ENCODE measurements at regions not wholly inside any gene's neighbourhood (a gene's known extent, or its start where the extent isn't known, plus 50 kb on each side); places are given as distances from the start of the nearest gene placed in this dataset.

DNA sequence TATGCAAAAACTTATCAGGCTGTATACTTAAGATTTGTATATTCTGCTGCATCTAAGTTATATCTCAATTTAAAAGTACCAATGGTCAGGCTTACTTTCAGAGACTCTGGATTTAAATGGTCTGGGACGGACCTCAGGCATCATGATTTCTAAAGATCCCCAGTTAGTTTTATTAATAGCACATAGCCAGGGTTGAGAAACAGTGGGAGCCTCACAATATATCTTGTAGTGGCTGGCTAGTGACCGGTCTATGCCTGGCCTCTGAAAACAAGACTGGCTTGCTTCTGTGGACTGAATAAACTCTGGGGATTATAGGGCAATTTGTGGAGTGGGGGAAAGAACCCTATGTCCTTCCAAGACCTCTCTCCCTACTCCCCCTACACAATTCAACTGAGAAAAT lies 162.5 kb upstream of the SLC1A4 start:
- no peak for TF ChIP-seq ISL1 (CRISPR knock-in tag; IDR thresholded peaks at IDR 0.05)
- TF ChIP-seq, protein P1, sequence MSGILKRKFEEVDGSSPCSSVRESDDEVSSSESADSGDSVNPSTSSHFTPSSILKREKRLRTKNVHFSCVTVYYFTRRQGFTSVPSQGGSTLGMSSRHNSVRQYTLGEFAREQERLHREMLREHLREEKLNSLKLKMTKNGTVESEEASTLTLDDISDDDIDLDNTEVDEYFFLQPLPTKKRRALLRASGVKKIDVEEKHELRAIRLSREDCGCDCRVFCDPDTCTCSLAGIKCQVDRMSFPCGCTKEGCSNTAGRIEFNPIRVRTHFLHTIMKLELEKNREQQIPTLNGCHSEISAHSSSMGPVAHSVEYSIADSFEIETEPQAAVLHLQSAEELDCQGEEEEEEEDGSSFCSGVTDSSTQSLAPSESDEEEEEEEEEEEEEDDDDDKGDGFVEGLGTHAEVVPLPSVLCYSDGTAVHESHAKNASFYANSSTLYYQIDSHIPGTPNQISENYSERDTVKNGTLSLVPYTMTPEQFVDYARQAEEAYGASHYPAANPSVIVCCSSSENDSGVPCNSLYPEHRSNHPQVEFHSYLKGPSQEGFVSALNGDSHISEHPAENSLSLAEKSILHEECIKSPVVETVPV (CRISPR knock-in tag; IDR thresholded peaks at IDR 0.05), result no peak
- no peak for TF ChIP-seq TCF4 (CRISPR knock-in tag; IDR thresholded peaks at IDR 0.05; ENCODE audit: borderline replicate concordance)
- TF ChIP-seq, protein P2, sequence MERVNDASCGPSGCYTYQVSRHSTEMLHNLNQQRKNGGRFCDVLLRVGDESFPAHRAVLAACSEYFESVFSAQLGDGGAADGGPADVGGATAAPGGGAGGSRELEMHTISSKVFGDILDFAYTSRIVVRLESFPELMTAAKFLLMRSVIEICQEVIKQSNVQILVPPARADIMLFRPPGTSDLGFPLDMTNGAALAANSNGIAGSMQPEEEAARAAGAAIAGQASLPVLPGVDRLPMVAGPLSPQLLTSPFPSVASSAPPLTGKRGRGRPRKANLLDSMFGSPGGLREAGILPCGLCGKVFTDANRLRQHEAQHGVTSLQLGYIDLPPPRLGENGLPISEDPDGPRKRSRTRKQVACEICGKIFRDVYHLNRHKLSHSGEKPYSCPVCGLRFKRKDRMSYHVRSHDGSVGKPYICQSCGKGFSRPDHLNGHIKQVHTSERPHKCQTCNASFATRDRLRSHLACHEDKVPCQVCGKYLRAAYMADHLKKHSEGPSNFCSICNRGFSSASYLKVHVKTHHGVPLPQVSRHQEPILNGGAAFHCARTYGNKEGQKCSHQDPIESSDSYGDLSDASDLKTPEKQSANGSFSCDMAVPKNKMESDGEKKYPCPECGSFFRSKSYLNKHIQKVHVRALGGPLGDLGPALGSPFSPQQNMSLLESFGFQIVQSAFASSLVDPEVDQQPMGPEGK (CRISPR knock-in tag; IDR thresholded peaks at IDR 0.05; ENCODE audit: borderline replicate concordance), result no peak
- TF ChIP-seq TOX (CRISPR knock-in tag; IDR thresholded peaks at IDR 0.05; ENCODE audit: borderline replicate concordance), result no peak
- no peak for TF ChIP-seq ZFP30 (CRISPR knock-in tag; IDR thresholded peaks at IDR 0.05)
- no peak for TF ChIP-seq SNAI2 (CRISPR knock-in tag; IDR thresholded peaks at IDR 0.05)
- TF ChIP-seq ZNF8 (CRISPR knock-in tag; IDR thresholded peaks at IDR 0.05), result no peak
- no peak for TF ChIP-seq RARB (CRISPR knock-in tag; IDR thresholded peaks at IDR 0.05)
- no peak for TF ChIP-seq PPARA (CRISPR knock-in tag; IDR thresholded peaks at IDR 0.05; ENCODE audit: borderline replicate concordance)
- TF ChIP-seq ESRRG (CRISPR knock-in tag; IDR thresholded peaks at IDR 0.05), result no peak
- no peak for ATAC-seq

DNA sequence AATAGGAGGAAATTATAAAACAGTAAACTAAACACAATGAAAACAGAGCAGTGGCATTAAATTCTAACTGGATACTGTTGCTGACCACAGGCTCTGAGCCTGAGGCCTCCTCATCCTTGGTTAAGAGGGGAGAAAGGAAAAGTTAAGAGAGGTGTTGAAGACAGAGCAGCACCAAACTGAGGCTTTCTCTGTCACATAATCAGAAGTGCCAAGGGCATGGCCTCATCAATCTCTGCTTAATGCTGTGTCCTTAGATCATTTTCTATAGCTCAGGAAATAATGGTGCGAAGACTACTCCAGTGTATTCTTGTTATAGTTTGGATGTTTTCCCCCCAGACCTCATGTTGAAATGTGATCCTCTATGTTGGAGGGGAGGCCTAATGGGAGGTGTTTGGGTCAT lies 160.9 kb upstream of the SLC1A4 start:
- TF ChIP-seq ZNF70 (CRISPR knock-in tag; IDR thresholded peaks at IDR 0.05), result no peak
- no peak for TF ChIP-seq BACH2 (CRISPR knock-in tag; IDR thresholded peaks at IDR 0.05; ENCODE audit: borderline replicate concordance)
- no peak for TF ChIP-seq ARNTL (CRISPR knock-in tag; IDR thresholded peaks at IDR 0.05; ENCODE audit: borderline replicate concordance, low read depth)
- no peak for TF ChIP-seq ZFP30 (CRISPR knock-in tag; IDR thresholded peaks at IDR 0.05)
- TF ChIP-seq, protein P3, sequence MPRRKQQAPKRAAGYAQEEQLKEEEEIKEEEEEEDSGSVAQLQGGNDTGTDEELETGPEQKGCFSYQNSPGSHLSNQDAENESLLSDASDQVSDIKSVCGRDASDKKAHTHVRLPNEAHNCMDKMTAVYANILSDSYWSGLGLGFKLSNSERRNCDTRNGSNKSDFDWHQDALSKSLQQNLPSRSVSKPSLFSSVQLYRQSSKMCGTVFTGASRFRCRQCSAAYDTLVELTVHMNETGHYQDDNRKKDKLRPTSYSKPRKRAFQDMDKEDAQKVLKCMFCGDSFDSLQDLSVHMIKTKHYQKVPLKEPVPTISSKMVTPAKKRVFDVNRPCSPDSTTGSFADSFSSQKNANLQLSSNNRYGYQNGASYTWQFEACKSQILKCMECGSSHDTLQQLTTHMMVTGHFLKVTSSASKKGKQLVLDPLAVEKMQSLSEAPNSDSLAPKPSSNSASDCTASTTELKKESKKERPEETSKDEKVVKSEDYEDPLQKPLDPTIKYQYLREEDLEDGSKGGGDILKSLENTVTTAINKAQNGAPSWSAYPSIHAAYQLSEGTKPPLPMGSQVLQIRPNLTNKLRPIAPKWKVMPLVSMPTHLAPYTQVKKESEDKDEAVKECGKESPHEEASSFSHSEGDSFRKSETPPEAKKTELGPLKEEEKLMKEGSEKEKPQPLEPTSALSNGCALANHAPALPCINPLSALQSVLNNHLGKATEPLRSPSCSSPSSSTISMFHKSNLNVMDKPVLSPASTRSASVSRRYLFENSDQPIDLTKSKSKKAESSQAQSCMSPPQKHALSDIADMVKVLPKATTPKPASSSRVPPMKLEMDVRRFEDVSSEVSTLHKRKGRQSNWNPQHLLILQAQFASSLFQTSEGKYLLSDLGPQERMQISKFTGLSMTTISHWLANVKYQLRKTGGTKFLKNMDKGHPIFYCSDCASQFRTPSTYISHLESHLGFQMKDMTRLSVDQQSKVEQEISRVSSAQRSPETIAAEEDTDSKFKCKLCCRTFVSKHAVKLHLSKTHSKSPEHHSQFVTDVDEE (CRISPR knock-in tag; IDR thresholded peaks at IDR 0.05), result no peak
- no peak for TF ChIP-seq ZC3H10 (CRISPR knock-in tag; IDR thresholded peaks at IDR 0.05)
- no peak for TF ChIP-seq ESRRG (CRISPR knock-in tag; IDR thresholded peaks at IDR 0.05)
- TF ChIP-seq OSR1 (CRISPR knock-in tag; IDR thresholded peaks at IDR 0.05), result no peak
- no peak for TF ChIP-seq PPARA (CRISPR knock-in tag; IDR thresholded peaks at IDR 0.05; ENCODE audit: borderline replicate concordance)
- no peak for TF ChIP-seq CSDC2 (CRISPR knock-in tag; IDR thresholded peaks at IDR 0.05)
- no peak for TF ChIP-seq ZNF565 (CRISPR knock-in tag; conservative IDR thresholded peaks at IDR 0.05; ENCODE audit: low read depth)
- TF ChIP-seq ZFP3 (CRISPR knock-in tag; IDR thresholded peaks at IDR 0.05), result no peak
- TF ChIP-seq RARB (CRISPR knock-in tag; IDR thresholded peaks at IDR 0.05), result no peak
- TF ChIP-seq TOX (CRISPR knock-in tag; IDR thresholded peaks at IDR 0.05; ENCODE audit: borderline replicate concordance), result no peak
- TF ChIP-seq, protein P4, sequence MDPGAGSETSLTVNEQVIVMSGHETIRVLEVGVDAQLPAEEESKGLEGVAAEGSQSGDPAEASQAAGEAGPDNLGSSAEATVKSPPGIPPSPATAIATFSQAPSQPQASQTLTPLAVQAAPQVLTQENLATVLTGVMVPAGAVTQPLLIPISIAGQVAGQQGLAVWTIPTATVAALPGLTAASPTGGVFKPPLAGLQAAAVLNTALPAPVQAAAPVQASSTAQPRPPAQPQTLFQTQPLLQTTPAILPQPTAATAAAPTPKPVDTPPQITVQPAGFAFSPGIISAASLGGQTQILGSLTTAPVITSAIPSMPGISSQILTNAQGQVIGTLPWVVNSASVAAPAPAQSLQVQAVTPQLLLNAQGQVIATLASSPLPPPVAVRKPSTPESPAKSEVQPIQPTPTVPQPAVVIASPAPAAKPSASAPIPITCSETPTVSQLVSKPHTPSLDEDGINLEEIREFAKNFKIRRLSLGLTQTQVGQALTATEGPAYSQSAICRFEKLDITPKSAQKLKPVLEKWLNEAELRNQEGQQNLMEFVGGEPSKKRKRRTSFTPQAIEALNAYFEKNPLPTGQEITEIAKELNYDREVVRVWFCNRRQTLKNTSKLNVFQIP (CRISPR knock-in tag; IDR thresholded peaks at IDR 0.05; ENCODE audit: borderline replicate concordance, low read depth), result no peak
- TF ChIP-seq, protein P1 (CRISPR knock-in tag; IDR thresholded peaks at IDR 0.05), result no peak
- no peak for TF ChIP-seq SNAI2 (CRISPR knock-in tag; IDR thresholded peaks at IDR 0.05)
- TF ChIP-seq, protein P2 (CRISPR knock-in tag; IDR thresholded peaks at IDR 0.05; ENCODE audit: borderline replicate concordance), result no peak
- TF ChIP-seq GLIS3 (CRISPR knock-in tag; IDR thresholded peaks at IDR 0.05), result no peak
- ATAC-seq, result no peak

Data from SK-N-SH treated with all-trans-retinoic acid at 6 μM for 48 hours (cell line).